HG03045 (cell line): ENCODE measurements at regions not wholly inside any gene's neighbourhood (a gene's known extent, or its start where the extent isn't known, plus 50 kb on each side); places are given as distances from the start of the nearest gene placed in this dataset.
"Not testable (repeated sequence)": the region's sequence is repeated elsewhere in the genome, so short reads cannot be mapped to it uniquely, and the experiment has no call there.

ENCODE experiments used
- ATAC-seq: cut with Tn5 transposase; IDR thresholded peaks from one replicate; pipeline ENCODE4 v1.9.1; 2021; ENCODE audit warnings: mild to moderate bottlenecking, moderate library complexity; ENCODE audit not compliant: unreplicated experiment

DNA sequence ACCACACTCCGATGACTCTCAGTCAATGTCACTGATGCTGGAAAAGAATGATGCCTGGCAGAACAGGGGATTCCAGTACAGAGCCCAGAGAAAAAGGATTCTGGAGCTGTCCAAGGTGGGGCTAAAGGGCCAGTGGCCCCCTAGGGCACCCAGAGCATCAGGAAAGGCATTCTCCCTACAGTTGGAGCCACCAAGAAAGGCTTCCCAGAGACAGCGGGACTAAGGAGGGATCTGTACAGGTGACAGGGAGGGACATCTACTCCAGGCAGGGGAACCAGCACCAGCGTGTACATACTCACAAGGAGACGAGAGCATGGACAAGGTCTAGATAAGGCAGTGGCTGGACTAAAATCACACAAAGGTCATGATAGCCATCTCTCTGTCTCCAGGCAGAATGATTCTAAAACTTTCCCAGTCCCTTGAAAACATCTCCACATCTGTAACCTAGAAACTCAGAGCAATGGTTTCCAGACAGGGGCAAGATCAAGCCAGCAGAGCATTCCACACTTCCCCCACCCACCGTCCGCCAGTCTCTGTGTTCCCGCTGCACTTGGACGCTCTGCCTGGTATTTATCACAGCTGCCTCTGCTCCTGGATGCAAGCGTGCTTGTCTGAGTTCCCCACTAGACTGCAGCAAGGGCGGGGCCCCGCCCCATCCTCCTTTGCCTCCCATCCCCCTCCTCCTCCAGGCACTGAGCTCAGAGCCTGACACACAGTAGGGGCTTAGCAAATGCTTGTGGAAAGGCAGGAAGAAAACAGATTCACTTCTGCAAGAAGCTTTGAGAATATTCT is 111.6 kb upstream of the ZC3H12A start:
- ATAC-seq: no peak

DNA sequence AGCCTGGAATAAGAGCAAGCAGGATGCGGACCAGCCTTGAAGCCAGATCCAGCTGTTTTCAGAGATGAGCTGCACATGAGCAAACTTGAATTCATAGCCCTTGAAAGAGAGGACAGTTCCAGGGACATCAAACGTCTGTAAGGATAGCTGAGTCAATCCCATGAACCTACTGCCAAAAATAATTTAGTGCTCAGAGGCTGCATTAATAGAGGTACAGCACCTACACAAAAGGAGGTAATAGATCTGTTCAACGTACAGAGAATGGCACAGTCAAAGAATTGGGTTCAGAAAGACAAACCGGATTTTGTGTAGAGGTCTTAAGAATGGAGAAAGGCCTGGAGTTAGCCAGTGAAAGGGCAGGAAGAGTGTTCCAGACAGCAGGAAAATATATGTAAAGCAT is 110.8 kb upstream of the ZC3H12A start:
- ATAC-seq: no peak

GRCh38 chr1:37368665-37369315 is 105.6 kb upstream of the ZC3H12A start:
- ATAC-seq: not testable (repeated sequence)

- no peak for ATAC-seq
Observed at GRCh38 chr1:37372302-37372701, 102.1 kb upstream of the ZC3H12A start.

DNA sequence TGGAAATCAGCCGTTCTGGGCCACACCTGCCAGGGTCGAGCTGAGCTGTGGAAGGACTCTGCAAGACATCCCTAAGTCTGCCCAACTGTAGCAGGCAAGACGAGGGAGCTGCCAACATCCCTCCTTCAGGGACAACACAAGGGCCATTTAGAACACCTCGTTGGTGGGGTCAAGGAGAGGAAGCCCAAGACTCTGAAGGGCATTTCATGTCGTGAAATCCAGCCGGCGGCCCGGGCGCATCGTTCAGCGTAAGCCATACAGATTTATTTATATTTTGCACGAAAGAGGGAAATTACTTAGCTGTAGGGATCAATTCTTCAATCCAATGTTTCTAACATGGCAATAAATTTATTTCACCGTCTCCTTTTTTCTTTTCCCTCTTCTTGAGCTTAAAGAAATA is 101.7 kb upstream of the ZC3H12A start:
- ATAC-seq: no peak

- no peak for ATAC-seq
Observed at GRCh38 chr1:37373413-37373812, 101.0 kb upstream of the ZC3H12A start.

DNA sequence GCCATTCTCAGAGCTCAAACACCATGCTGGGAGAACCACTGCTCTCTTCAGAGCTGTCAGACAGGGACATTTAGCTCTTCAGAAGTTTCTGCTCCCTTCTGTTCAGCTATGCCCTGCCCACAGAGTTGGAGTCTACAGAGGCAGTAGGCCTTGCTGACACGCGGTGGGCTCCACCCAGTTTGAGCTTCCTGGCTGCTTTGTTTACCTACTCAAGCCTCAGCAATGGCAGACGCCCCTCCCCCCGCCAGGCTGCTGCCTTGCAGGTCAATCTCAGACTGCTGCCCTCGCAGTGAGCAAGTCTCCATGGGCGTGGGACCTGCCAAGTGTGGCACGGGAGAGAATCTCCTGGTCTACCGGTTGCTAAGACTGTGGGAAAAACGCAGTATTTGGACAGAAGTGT is 93.8 kb upstream of the ZC3H12A start:
- ATAC-seq: not testable (repeated sequence)

DNA sequence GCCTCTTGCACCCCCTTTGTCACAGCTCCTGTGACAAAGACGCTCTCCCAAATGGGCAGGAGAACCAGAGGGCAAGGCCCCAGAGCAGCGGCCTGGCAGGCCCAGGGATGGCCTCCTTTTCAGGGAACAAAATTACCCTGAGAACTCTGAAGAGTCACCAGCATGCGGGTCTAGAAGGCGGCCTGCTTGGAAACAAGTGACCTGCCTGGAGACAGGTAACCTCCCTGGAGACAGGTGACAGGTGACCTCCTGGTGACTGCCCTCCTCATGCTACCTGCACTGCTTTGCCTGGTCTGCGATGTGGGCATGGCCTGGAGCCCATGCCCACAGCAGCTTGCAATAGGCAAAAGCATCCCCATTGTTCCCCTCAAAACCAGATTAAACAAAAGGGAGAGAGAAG is 86.5 kb upstream of the ZC3H12A start:
- no peak for ATAC-seq

DNA sequence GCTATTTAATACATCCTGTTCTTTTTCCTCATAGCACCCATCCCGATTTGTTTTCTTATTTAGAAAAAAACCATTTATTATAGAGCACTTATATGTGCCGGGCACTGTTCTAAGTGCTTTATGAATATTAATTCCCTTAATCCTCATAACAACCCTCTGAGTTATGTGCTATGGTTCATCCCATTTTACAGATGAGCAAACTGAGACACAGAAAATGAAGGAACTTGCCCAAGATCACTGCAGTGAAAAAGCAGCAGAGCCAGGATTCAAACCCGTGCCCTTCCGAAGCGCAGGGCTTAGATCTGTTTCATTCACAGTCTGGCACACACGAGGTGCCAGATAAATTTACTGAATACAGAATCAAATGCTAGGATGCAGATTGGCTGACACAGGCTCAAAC is 85.1 kb upstream of the ZC3H12A start:
- ATAC-seq: no peak

GRCh38 chr1:37391211-37392011 is 83.0 kb upstream of the ZC3H12A start:
- no peak for ATAC-seq

DNA sequence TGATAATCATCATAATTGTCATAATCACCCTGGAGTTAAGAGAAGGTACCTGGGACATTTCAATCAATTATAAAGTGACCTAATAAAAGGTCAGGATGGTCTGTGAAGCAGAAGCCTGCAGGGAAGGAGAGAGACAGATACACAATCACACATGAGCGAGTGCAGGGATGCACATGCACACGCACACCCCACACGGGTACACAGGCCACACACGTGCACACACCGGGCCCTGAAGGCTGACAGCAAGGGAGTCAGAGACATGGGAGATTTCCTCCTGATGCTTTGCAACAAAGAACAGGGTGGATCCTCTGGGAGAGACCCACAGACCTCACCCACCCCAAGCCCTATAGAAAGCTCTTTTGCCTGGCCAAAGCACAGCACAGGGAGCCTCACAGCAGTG is 82.3 kb upstream of the ZC3H12A start:
- no peak for ATAC-seq

DNA sequence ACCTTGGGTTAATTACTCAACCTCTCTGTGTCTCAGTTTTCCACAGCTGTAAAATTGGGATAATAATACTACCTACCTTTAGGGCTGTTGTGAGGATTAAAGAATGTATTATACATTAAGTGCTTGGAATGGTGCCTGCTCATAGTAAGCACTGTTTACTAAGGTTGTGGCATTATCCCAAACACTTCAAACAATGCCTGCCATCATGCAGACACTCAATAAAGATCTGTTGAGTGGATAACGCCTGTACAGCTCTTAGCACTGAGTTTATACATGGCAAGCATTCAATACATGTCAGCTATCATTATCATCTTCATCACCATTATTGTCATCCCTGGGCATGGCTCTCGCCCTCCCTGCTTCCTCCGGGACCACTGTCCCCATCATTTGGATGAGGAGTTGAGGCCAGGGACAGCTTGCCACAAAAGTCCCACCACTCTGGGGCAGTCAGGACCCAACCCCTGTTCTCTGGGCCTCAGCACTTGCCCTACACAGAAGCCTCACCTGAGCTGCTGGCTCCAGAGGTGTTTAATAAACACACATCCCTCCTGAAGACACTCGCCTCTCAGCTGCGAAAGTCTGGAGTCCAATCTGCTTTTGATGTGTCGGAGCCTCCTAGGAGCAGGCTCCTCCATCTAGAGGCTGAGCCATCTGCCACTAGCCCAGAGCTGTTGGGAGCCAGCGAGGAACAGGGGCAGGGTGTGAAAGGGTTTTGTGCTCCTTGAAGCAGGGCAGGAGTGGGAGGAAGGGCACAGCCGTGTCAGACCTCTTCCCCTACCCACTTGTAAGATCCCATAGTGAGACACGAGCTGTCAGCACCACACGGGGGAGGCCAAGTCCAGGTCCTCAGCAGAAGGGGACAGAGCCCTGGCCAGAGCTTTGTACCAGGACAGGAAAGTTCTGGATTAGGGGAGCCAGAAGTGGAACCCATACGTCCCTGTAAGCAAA is 80.9 kb upstream of the ZC3H12A start:
- ATAC-seq: no peak

DNA sequence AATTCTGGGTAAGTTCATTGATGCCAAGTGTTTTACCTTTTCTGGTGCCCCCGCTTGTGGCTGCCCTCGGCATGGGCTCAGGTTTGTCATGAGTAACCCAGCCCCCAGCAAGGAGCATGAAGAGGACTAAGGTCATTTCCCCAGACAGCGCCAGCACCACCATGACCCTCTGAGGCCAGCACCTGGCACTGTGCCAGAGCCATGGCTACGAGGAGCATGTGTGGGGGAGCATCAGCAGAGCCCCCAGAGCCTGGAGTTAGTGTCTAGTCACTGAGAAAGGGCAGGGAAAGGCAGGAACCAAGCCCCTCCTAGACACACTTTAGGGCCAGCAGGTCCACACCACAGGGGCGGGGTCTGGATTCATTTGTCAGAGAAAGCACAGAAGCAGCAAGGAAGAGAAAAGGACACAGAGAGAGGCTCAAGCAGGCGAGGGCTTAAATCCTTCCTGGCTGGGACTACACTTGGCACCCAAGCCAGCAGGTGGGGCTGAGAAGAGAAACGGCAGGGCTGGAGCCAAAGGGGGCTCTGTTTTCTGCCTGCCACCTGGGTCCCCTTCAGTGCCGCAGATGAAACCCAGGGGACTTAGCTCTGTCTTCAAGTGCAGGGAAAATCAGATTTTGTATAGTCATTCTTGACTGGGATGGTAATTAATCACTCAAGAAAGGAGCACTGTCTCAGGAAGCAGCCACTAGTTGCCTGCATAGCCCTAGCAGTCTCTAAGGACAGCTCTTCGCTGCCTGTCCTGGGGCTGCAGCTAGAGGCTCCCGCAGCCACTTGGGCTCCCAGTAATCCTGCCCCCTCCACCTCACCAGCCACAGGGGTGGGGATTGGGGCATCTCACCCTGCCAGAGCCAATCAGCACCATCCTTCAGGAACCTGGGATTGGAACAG is 79.6 kb upstream of the ZC3H12A start:
- ATAC-seq: no peak

- ATAC-seq: no peak
Observed at GRCh38 chr1:37398096-37398495, 76.3 kb upstream of the ZC3H12A start.

- ATAC-seq: no peak
Observed at GRCh38 chr1:37399205-37399604, 75.2 kb upstream of the ZC3H12A start.

- ATAC-seq: no peak
Observed at GRCh38 chr1:37399830-37400464, 74.4 kb upstream of the ZC3H12A start.

DNA sequence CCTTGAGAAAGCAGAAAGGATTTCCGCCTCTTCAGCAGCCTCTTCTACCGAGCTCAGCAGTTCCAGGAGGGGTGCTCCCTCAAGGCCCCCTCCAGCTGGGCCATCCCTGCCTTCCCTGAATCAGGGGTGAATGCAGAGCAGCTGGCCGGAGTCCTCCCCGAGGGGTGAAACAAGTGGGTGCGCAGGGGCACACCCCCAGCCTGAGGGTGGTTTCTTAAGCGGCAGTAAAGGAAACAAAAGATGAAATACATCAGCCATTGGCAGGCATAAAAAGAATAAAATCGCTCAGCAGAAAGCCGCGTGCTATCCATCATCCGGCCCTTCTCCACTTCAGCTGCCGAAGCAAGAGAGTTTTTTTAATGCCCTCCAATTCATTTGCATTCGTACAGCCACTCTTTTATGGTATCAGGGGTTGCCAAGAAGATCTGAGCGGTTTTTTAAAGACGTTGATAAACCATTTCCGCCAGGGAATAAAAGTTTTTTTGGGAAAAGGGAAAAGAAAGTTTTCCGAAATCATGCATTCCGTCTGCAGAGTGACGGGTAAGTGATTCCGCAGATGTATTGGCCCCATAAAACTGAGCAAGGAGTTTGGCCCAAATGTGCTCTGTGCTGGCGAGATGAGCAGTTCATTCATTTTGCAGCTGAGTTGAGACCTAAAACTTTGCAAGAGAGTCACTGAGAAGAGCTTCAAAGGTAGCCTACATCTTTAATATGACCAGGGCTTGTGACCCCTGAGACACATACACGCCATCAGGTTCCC is 73.7 kb upstream of the ZC3H12A start:
- no peak for ATAC-seq

DNA sequence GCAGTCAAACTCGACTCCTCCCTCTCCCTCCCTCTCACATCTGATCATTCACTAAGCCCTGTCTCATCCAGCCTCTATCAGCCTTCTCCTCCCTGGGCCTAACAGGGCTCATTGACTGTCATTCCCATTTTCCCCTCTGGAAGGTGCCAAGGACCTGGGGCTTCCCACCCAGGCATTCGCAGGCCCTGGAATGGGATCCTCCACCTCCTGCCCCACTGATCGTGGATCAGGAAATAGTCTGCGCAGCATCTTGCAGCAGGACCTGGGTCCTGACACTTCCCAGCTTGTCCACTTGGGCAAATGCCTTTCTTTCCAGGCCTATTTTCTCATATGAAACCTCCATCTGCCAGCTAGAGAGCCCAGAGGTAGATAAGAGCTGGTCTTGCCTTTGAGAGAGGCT is 71.2 kb upstream of the ZC3H12A start:
- no peak for ATAC-seq
